Mesenchymal stem cell (in vitro differentiated cells and primary cell): ENCODE measurements at regions not wholly inside any gene's neighbourhood (a gene's known extent, or its start where the extent isn't known, plus 50 kb on each side); places are given as distances from the start of the nearest gene placed in this dataset.

Source experiments
- DNase-seq: peaks from one replicate; pipeline ENCODE4 v3.0.0-alpha.2; 2013
- H2AFZ ChIP-seq: one replicate; pipeline ENCODE4 v1.6.1; 2013; ENCODE audit warnings: low read depth, mild to moderate bottlenecking, control low read depth, inconsistent platforms, low read length, moderate library complexity
- H2AK5ac ChIP-seq: 2 replicates; pipeline ENCODE4 v1.6.1; 2013; ENCODE audit warnings: low read length, moderate library complexity, mild to moderate bottlenecking, inconsistent platforms; ENCODE audit not compliant: severe bottlenecking
- H2BK120ac ChIP-seq: one replicate; pipeline ENCODE4 v1.6.1; 2013; ENCODE audit warnings: low read depth, mild to moderate bottlenecking, inconsistent platforms, low read length, moderate library complexity
- H2BK12ac ChIP-seq, 2 experiments: one replicate each; pipeline ENCODE4 v1.6.1; 2013; ENCODE audit warnings: inconsistent platforms in 2 of 2, low read length in 2 of 2, mild to moderate bottlenecking in 2 of 2, moderate library complexity in 2 of 2, control low read depth in 1 of 2
- H2BK15ac ChIP-seq: one replicate; pipeline ENCODE4 v1.6.1; 2013; ENCODE audit warnings: mild to moderate bottlenecking, low read depth, inconsistent platforms; ENCODE audit not compliant: poor library complexity, severe bottlenecking
- H2BK5ac ChIP-seq: 2 replicates; pipeline ENCODE4 v1.6.1; 2013; ENCODE audit warnings: low read depth, mild to moderate bottlenecking, low read length, control low read depth, inconsistent platforms; ENCODE audit not compliant: poor library complexity, severe bottlenecking
- H3K14ac ChIP-seq, 2 experiments: one replicate each; pipeline ENCODE4 v1.6.1; 2013; ENCODE audit warnings: inconsistent platforms in 2 of 2, low read length in 2 of 2, control low read depth in 1 of 2, mild to moderate bottlenecking in 1 of 2, moderate library complexity in 1 of 2
- H3K18ac ChIP-seq, 2 experiments: one replicate each; pipeline ENCODE4 v1.6.1; 2013; ENCODE audit warnings: inconsistent platforms in 2 of 2, low read length in 2 of 2, control low read depth in 1 of 2, low read depth in 1 of 2, mild to moderate bottlenecking in 1 of 2
- H3K23ac ChIP-seq, 2 experiments: one replicate each; pipeline ENCODE4 v1.6.1; 2013; ENCODE audit warnings: inconsistent platforms in 2 of 2, low read length in 2 of 2, mild to moderate bottlenecking in 2 of 2, moderate library complexity in 2 of 2, control low read depth in 1 of 2
- H3K27ac ChIP-seq: 2 replicates; pipeline ENCODE4 v1.5.1; 2013; ENCODE audit warnings: mild to moderate bottlenecking, moderate library complexity, low read length, control low read depth, inconsistent platforms; ENCODE audit not compliant: poor library complexity, severe bottlenecking
- H3K27me3 ChIP-seq, 2 experiments: 2 replicates each; pipeline versions ENCODE4 v1.6.1 to v1.7.0; 2013; ENCODE audit warnings: low read length in 2 of 2, mild to moderate bottlenecking in 2 of 2, moderate library complexity in 2 of 2, control low read depth in 1 of 2, inconsistent platforms in 1 of 2; ENCODE audit not compliant: control insufficient read depth in 1 of 2, insufficient read depth in 1 of 2
- H3K36me3 ChIP-seq, 2 experiments: 2 replicates each; pipeline versions ENCODE4 v1.6.1 to v1.7.0; 2013; ENCODE audit warnings: low read length in 2 of 2, control low read depth in 1 of 2, inconsistent platforms in 1 of 2, low read depth in 1 of 2, mild to moderate bottlenecking in 1 of 2; ENCODE audit not compliant: insufficient read depth in 2 of 2, control insufficient read depth in 1 of 2
- H3K4ac ChIP-seq, 2 experiments: one replicate each; pipeline ENCODE4 v1.6.1; 2013; ENCODE audit warnings: inconsistent platforms in 2 of 2, low read length in 2 of 2, mild to moderate bottlenecking in 2 of 2, moderate library complexity in 2 of 2, control low read depth in 1 of 2, low read depth in 1 of 2
- H3K4me1 ChIP-seq: 2 replicates; pipeline ENCODE4 v1.6.1; 2013; ENCODE audit warnings: low read depth, low read length, control low read depth; ENCODE audit not compliant: control insufficient read depth, insufficient read depth
- H3K4me2 ChIP-seq: 2 replicates; pipeline ENCODE4 v1.6.1; 2013; ENCODE audit warnings: low read length, mild to moderate bottlenecking, inconsistent platforms; ENCODE audit not compliant: poor library complexity, severe bottlenecking
- H3K4me3 ChIP-seq, 2 experiments: 2 replicates each; pipeline versions ENCODE4 v1.5.1 to v1.7.0; 2013; ENCODE audit warnings: low read length in 2 of 2, mild to moderate bottlenecking in 2 of 2, control low read depth in 1 of 2, low read depth in 1 of 2; ENCODE audit not compliant: insufficient read depth in 1 of 2
- H3K79me1 ChIP-seq: replicated peaks from 2 replicates; pipeline ENCODE4 v1.6.1; 2013; ENCODE audit warnings: mild to moderate bottlenecking, control low read depth, low read length, inconsistent platforms; ENCODE audit not compliant: poor library complexity, severe bottlenecking
- H3K9ac ChIP-seq: 2 replicates; pipeline ENCODE4 v1.7.0; 2013; ENCODE audit warnings: mild to moderate bottlenecking, low read length, moderate library complexity
- H3K9me3 ChIP-seq: 2 replicates; pipeline ENCODE4 v1.7.0; 2013; ENCODE audit warnings: mild to moderate bottlenecking, low read length; ENCODE audit not compliant: control insufficient read depth
- H4K8ac ChIP-seq: one replicate; pipeline ENCODE4 v1.6.1; 2013; ENCODE audit warnings: inconsistent platforms, mild to moderate bottlenecking, low read length, moderate library complexity
- H4K91ac ChIP-seq: one replicate; pipeline ENCODE4 v1.6.1; 2013; ENCODE audit warnings: mild to moderate bottlenecking, low read length, inconsistent platforms
- WGBS: methylation state at CpG from one replicate; pipeline ENCODE4 v1.1.7; 2013; ENCODE audit warnings: mixed read lengths; 5-methylcytosine and 5-hydroxymethylcytosine counted together

DNA sequence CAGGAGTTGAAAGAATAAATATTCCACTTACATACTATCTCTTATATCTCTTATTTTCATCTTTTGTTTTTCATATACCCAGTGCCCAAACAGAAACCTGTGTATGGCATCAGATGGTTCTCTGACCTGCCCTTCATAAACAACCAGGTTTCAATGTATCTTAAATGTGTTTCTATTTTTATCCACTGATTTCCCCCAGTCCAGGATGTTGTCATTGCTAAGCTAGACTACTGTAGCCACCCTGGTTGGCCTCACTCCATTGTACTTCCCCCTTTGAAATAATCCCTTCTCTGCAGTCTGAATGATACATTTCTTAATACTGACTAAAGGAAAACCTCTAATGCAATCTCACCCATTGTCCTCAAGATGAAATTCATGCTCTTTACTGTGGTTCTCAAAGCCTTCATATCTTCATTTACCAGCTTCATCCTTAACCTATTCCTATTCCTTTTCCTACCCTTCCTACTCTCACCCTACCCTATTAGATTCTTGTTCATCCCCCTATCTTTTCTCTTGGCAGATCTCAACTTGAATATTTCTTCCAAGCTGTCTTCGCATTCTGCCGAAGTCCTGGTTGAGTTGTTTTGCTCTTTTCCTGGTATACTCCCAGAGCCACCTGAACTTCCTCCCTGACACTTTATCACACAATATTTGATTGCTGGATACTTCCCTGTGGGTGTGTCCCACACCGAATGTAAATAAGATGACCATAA, 312.4 kb downstream of the FOXG1 start:
- Histone ChIP-seq H3K9me3 (no peaks in the 10 kb centered on the region), H2BK15ac (no peak overlapping the region), H2BK120ac (no peak overlapping the region), H3K23ac (no peak overlapping the region), H3K4me2 (no peak overlapping the region), H3K4ac (no peak overlapping the region), H2BK12ac (no peak overlapping the region), H2AK5ac (no peak overlapping the region), H3K9ac (no peak overlapping the region), H4K91ac (no peak overlapping the region), H3K14ac (no peak overlapping the region), H3K27me3 (no peaks in the 10 kb centered on the region), H3K27ac (no peak overlapping the region), H3K18ac (no peak overlapping the region), H2AFZ (no peak overlapping the region), H3K4me1 (no peaks in the 10 kb centered on the region), H3K4me3 (no peak overlapping the region), H3K79me1 (no peaks in the 10 kb centered on the region), H4K8ac (no peak overlapping the region), H3K36me3 (no peaks in the 10 kb centered on the region), H2BK5ac (no peak overlapping the region)
- no peak for DNase-seq
- 78% methylated on average over 3 of the region's 3 CpGs for WGBS

DNA sequence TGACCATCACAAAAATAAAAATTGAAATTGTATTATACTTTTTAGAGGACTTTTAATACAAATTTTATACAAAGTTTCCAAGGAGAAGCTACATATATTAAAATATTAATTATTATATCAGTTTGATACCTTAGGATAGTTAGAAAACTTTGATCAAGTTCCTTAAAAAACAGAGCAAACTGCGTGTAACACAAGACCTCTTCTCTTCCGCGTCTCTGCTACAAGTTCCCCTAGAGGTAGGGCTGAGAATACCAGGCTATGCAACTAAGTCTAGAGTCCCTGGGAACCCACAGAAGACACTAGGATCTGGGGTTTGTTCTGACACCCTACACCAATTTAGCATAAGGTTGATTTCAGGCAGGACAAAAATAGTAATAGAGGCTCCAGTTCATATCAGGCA, 319.0 kb downstream of the FOXG1 start:
- Histone ChIP-seq H3K4me1 (no peaks in the 10 kb centered on the region), H3K23ac (no peak overlapping the region), H3K4me2 (no peak overlapping the region), H3K18ac (no peak overlapping the region), H2AFZ (no peak overlapping the region), H2AK5ac (no peak overlapping the region), H3K9me3 (no peaks in the 10 kb centered on the region), H3K9ac (no peak overlapping the region), H3K27ac (no peak overlapping the region), H3K4me3 (no peak overlapping the region), H3K79me1 (no peaks in the 10 kb centered on the region), H3K4ac (no peak overlapping the region), H3K27me3 (no peaks in the 10 kb centered on the region), H2BK120ac (no peak overlapping the region), H2BK15ac (no peak overlapping the region), H4K91ac (no peak overlapping the region), H2BK5ac (no peak overlapping the region), H4K8ac (no peak overlapping the region), H3K14ac (no peak overlapping the region), H2BK12ac (no peak overlapping the region), H3K36me3 (no peaks in the 10 kb centered on the region)
- 7% methylated on average over 3 of the region's 3 CpGs for WGBS
- DNase-seq, result peak; percentile 2

DNA sequence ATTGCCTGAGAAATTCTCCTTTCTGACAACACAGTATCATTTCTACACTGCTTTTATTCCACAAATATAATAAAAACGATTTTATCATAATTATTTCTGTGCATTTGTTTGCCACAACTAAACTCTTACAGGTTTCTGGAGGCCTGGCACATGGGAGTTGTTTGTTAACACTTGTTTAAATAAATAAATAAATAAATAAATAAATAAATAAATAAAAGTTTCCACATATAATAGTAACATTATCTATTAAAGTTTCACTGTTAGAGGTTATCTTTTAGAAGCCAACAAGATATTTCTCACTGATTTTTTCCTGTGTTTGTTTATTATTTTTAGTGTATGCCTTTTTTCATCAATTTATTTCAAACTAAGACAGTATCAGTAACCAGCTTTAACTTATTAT, 323.3 kb downstream of the FOXG1 start:
- Histone ChIP-seq H3K9me3 (no peaks in the 10 kb centered on the region), H4K91ac (no peak overlapping the region), H2BK12ac (no peak overlapping the region), H3K79me1 (no peaks in the 10 kb centered on the region), H2BK15ac (no peak overlapping the region), H3K27ac (no peak overlapping the region), H3K18ac (no peak overlapping the region), H3K4me3 (no peak overlapping the region), H3K9ac (no peak overlapping the region), H3K36me3 (no peaks in the 10 kb centered on the region), H3K4me1 (no peaks in the 10 kb centered on the region), H2BK5ac (no peak overlapping the region), H2AK5ac (no peak overlapping the region), H2BK120ac (no peak overlapping the region), H3K4ac (no peak overlapping the region), H3K23ac (no peak overlapping the region), H3K27me3 (no peaks in the 10 kb centered on the region), H3K14ac (no peak overlapping the region), H4K8ac (no peak overlapping the region), H3K4me2 (no peak overlapping the region), H2AFZ (no peak overlapping the region)
- no CpG with 5 or more reads among the region's 1 CpG for WGBS
- no peak for DNase-seq

DNA sequence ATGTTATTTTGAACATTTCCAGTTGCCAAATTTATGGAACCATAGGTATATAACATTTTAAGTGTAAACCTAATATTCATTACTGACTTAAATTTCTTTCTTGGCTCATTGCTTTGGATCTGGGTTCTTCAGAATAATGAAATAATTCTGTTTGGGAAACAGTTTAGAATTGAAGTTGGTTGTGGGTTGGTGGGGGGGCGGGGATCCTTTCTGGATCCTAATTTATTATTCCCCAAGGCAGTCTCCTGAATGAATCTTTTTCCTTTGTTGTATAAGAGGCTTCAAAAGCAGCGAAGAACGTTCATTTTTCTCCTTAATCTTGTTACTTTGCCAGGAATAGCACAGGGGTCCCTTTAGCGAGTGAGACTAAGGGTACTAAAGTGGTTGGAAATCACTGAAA, 325.5 kb downstream of the FOXG1 start:
- DNase-seq, result no peak
- Histone ChIP-seq H3K23ac (no peak overlapping the region), H3K18ac (no peak overlapping the region), H3K79me1 (no peaks in the 10 kb centered on the region), H3K14ac (no peak overlapping the region), H3K9me3 (no peaks in the 10 kb centered on the region), H3K27ac (no peak overlapping the region), H2BK15ac (no peak overlapping the region), H3K27me3 (no peaks in the 10 kb centered on the region), H3K4ac (no peak overlapping the region), H3K4me3 (no peak overlapping the region), H2BK5ac (no peak overlapping the region), H2BK120ac (no peak overlapping the region), H3K4me2 (no peak overlapping the region), H2BK12ac (no peak overlapping the region), H3K9ac (no peak overlapping the region), H3K36me3 (no peaks in the 10 kb centered on the region), H2AFZ (no peak overlapping the region), H4K91ac (no peak overlapping the region), H3K4me1 (no peaks in the 10 kb centered on the region), H4K8ac (no peak overlapping the region), H2AK5ac (no peak overlapping the region)
- 81% methylated on average over 4 of the region's 4 CpGs for WGBS
